ENCODE measurements at regions not wholly inside any gene's neighbourhood (a gene's known extent, or its start where the extent isn't known, plus 50 kb on each side); places are given as distances from the start of the nearest gene placed in this dataset.
A peak's percentile ranks its signal among the peaks of the same experiment; 100 is the strongest.

- peak overlapping the region; percentile 72 for H2AFZ ChIP-seq (ENCODE audit: insufficient read depth, low read depth, low read length, poor library complexity, severe bottlenecking)
- no peaks in the 10 kb centered on the region for H3K36me3 ChIP-seq (replicated peaks in 1 of 2; ENCODE audit: control insufficient read depth in 1 of 2, insufficient read depth in 2 of 2, low read length in 2 of 2)
- intact Hi-C loops (cut with micrococcal nuclease), result no loop called here
- H3K4me3 ChIP-seq (replicated peaks in 1 of 3; ENCODE audit: low read depth in 2 of 3, low read length in 3 of 3), result peak overlapping the region in 1 of 3 experiments; percentile 49
- TF ChIP-seq CTCF (IDR thresholded peaks at IDR 0.05), result no peak
- H3K9ac ChIP-seq (ENCODE audit: insufficient read depth, low read length, poor library complexity, severe bottlenecking), result peak overlapping the region; percentile 15
- DNase-seq, result peak in 2 of 3 donors; percentile 3 to 6
- H3K27me3 ChIP-seq (ENCODE audit: control insufficient read depth in 2 of 2, insufficient read depth in 2 of 2, low read length in 2 of 2), result peaks cover 0 to 2% of the 10 kb centered on the region in 2 donors
- Mint-ChIP-seq H3K27me3 (ENCODE audit: low read depth in 3 of 3) (peaks cover 11 to 28% (median 15%) of the 10 kb centered on the region in 3 donors), H3K36me3 (peaks cover 0 to 9% of the 10 kb centered on the region in 2 donors), H3K27ac (no peak overlapping the region), H3K9me3 (peaks cover 0 to 2% (median 0%) of the 10 kb centered on the region in 7 donors), H3K4me3 (peak overlapping the region; percentile 60 to 88), H3K4me1 (peaks cover 38% of the 10 kb centered on the region)
- H3K9me3 ChIP-seq (replicated peaks in 1 of 2; ENCODE audit: control insufficient read depth in 1 of 2, insufficient read depth in 1 of 2, low read length in 2 of 2), result no peaks in the 10 kb centered on the region
- 8% methylated on average over 18 of the region's 19 CpGs for WGBS (ENCODE audit: insufficient coverage)
- no peaks in the 10 kb centered on the region for H3K79me2 ChIP-seq (ENCODE audit: insufficient read depth, low read length)
- no peaks in the 10 kb centered on the region for H4K20me1 ChIP-seq (ENCODE audit: insufficient read depth, low read length)
- H3K4me1 ChIP-seq (ENCODE audit: control insufficient read depth in 1 of 2, insufficient read depth in 2 of 2, low read length in 2 of 2), result peaks cover 21 to 30% of the 10 kb centered on the region in 2 donors
- H3K4me2 ChIP-seq (replicated peaks; ENCODE audit: extremely low read depth, low read length, poor library complexity, severe bottlenecking), result peak overlapping the region; percentile 70
- H3K27ac ChIP-seq (ENCODE audit: low read depth in 1 of 2, low read length in 2 of 2), result no peak overlapping the region
These were observed 85.6 kb downstream of the CPN2 start for GRCh38 chr3:194265505-194265892.

GRCh38 chr3:194265996-194266964 lies 84.8 kb downstream of the CPN2 start:
- Histone ChIP-seq H3K4me3 (replicated peaks in 1 of 3; ENCODE audit: low read depth in 2 of 3, low read length in 3 of 3) (no peak overlapping the region), H3K79me2 (ENCODE audit: insufficient read depth, low read length) (no peaks in the 10 kb centered on the region), H3K27me3 (ENCODE audit: control insufficient read depth in 2 of 2, insufficient read depth in 2 of 2, low read length in 2 of 2) (peaks cover 0 to 2% of the 10 kb centered on the region in 2 donors), H4K20me1 (ENCODE audit: insufficient read depth, low read length) (no peaks in the 10 kb centered on the region), H3K4me2 (replicated peaks; ENCODE audit: extremely low read depth, low read length, poor library complexity, severe bottlenecking) (no peak overlapping the region), H2AFZ (ENCODE audit: insufficient read depth, low read depth, low read length, poor library complexity, severe bottlenecking) (peak overlapping the region; percentile 72), H3K9ac (ENCODE audit: insufficient read depth, low read length, poor library complexity, severe bottlenecking) (no peak overlapping the region), H3K9me3 (replicated peaks in 1 of 2; ENCODE audit: control insufficient read depth in 1 of 2, insufficient read depth in 1 of 2, low read length in 2 of 2) (no peaks in the 10 kb centered on the region), H3K27ac (ENCODE audit: low read depth in 1 of 2, low read length in 2 of 2) (no peak overlapping the region), H3K4me1 (ENCODE audit: control insufficient read depth in 1 of 2, insufficient read depth in 2 of 2, low read length in 2 of 2) (peaks cover 21 to 34% of the 10 kb centered on the region in 2 donors), H3K36me3 (replicated peaks in 1 of 2; ENCODE audit: control insufficient read depth in 1 of 2, insufficient read depth in 2 of 2, low read length in 2 of 2) (no peaks in the 10 kb centered on the region)
- DNase-seq, result no peak
- Mint-ChIP-seq H3K36me3 (peaks cover 0 to 9% of the 10 kb centered on the region in 2 donors), H3K9me3 (peaks cover 0 to 2% (median 0%) of the 10 kb centered on the region in 7 donors), H3K4me1 (peaks cover 41% of the 10 kb centered on the region), H3K4me3 (peak overlapping the region in 1 of 2 donors; percentile 88), H3K27me3 (ENCODE audit: low read depth in 3 of 3) (peaks cover 12 to 30% (median 15%) of the 10 kb centered on the region in 3 donors), H3K27ac (peak overlapping the region in 1 of 7 donors; percentile 7)
- intact Hi-C loops (cut with micrococcal nuclease), result no loop called here
- 90% methylated on average over 7 of the region's 13 CpGs for WGBS (ENCODE audit: insufficient coverage)
- no peak for TF ChIP-seq CTCF (IDR thresholded peaks at IDR 0.05)
